ENCODE measurements at regions not wholly inside any gene's neighbourhood (a gene's known extent, or its start where the extent isn't known, plus 50 kb on each side); places are given as distances from the start of the nearest gene placed in this dataset.

DNA sequence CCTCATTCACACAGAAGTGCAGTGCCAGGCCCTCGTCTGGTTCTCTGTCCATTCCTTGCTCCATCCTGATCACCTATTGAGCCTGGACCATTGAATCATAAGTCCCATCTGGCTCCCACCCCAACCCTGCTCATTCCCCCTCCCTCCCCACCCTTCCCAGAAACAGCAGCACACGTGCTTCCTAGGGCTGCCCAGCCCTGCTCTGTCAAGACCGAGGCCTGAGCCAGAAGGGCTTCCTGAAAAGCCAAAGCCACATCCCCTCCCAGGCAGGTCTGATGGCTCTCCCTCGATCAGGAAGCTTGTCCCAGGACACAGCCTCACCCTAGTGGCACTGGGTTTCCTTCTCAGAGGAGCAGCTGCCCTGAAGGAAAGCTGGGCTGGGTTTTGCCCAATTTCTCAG, 79.8 kb upstream of the FZD7 start:
- Histone ChIP-seq H3K27me3 (ENCODE audit: control insufficient read depth, insufficient read depth, low read length, poor library complexity, severe bottlenecking) (no peaks in the 10 kb centered on the region), H3K4me1 (ENCODE audit: control insufficient read depth, insufficient read depth, low read length) (peaks cover 13% of the 10 kb centered on the region), H3K27ac (ENCODE audit: low read depth, low read length) (no peak overlapping the region), H3K9me3 (ENCODE audit: control insufficient read depth, low read length) (no peaks in the 10 kb centered on the region), H3K9ac (ENCODE audit: extremely low read depth, low read length, poor library complexity, severe bottlenecking) (no peak overlapping the region), H3K4me3 (ENCODE audit: low read length) (no peak overlapping the region), H3K36me3 (ENCODE audit: control insufficient read depth, insufficient read depth, low read length) (no peaks in the 10 kb centered on the region)
- Mint-ChIP-seq H3K27me3 (ENCODE audit: insufficient read depth) (no peaks in the 10 kb centered on the region), H3K4me1 (peaks cover 28% of the 10 kb centered on the region), H3K4me3 (no peak overlapping the region), H3K36me3 (ENCODE audit: low read depth) (no peaks in the 10 kb centered on the region), H3K27ac (no peak overlapping the region), H3K9me3 (no peaks in the 10 kb centered on the region)
- TF ChIP-seq, protein P1, sequence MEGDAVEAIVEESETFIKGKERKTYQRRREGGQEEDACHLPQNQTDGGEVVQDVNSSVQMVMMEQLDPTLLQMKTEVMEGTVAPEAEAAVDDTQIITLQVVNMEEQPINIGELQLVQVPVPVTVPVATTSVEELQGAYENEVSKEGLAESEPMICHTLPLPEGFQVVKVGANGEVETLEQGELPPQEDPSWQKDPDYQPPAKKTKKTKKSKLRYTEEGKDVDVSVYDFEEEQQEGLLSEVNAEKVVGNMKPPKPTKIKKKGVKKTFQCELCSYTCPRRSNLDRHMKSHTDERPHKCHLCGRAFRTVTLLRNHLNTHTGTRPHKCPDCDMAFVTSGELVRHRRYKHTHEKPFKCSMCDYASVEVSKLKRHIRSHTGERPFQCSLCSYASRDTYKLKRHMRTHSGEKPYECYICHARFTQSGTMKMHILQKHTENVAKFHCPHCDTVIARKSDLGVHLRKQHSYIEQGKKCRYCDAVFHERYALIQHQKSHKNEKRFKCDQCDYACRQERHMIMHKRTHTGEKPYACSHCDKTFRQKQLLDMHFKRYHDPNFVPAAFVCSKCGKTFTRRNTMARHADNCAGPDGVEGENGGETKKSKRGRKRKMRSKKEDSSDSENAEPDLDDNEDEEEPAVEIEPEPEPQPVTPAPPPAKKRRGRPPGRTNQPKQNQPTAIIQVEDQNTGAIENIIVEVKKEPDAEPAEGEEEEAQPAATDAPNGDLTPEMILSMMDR (conservative IDR thresholded peaks at IDR 0.05) = no peak
- DNase-seq = no peak
- 90 to 91% methylated on average over 3 to 4 of the region's 4 CpGs for WGBS, 2 experiments (ENCODE audit: insufficient coverage in 1 of 2, insufficient read length in 1 of 2)

DNA sequence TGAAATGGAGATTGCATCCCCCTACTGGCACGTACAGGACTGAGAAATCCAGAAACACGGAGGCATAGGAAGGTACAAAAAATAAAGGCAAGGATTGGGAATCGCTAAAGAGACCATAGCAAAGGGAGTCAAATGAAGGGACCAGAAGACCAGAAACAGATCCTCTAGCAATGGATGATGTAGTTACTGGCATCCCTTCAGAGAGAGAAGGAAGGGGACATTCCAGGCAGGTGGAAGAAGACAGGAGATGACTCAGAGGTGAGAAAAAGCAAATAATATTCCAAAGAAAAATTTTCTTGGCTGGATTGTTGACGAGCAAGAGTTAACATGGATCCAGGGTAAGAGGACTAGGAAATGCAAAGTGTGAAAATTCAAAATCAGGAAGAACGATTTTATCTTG, 78.4 kb upstream of the FZD7 start:
- H3K4me3 ChIP-seq (ENCODE audit: low read length) = no peak overlapping the region
- Mint-ChIP-seq H3K9me3 (no peaks in the 10 kb centered on the region), H3K27ac (no peak overlapping the region), H3K36me3 (ENCODE audit: low read depth) (no peaks in the 10 kb centered on the region), H3K4me1 (peaks cover 23% of the 10 kb centered on the region), H3K27me3 (ENCODE audit: insufficient read depth) (no peaks in the 10 kb centered on the region), H3K4me3 (no peak overlapping the region)
- WGBS, 2 experiments (ENCODE audit: insufficient coverage in 1 of 2, insufficient read length in 1 of 2) = 92 to 100% methylated on average over 5 of the region's 5 CpGs
- TF ChIP-seq, protein P1 (conservative IDR thresholded peaks at IDR 0.05) = no peak
- H3K36me3 ChIP-seq (ENCODE audit: control insufficient read depth, insufficient read depth, low read length) = no peaks in the 10 kb centered on the region
- H3K4me1 ChIP-seq (ENCODE audit: control insufficient read depth, insufficient read depth, low read length) = peaks cover 6% of the 10 kb centered on the region
- H3K27me3 ChIP-seq (ENCODE audit: control insufficient read depth, insufficient read depth, low read length, poor library complexity, severe bottlenecking) = no peaks in the 10 kb centered on the region
- no peaks in the 10 kb centered on the region for H3K9me3 ChIP-seq (ENCODE audit: control insufficient read depth, low read length)
- H3K27ac ChIP-seq (ENCODE audit: low read depth, low read length) = no peak overlapping the region
- H3K9ac ChIP-seq (ENCODE audit: extremely low read depth, low read length, poor library complexity, severe bottlenecking) = no peak overlapping the region
- DNase-seq = no peak

DNA sequence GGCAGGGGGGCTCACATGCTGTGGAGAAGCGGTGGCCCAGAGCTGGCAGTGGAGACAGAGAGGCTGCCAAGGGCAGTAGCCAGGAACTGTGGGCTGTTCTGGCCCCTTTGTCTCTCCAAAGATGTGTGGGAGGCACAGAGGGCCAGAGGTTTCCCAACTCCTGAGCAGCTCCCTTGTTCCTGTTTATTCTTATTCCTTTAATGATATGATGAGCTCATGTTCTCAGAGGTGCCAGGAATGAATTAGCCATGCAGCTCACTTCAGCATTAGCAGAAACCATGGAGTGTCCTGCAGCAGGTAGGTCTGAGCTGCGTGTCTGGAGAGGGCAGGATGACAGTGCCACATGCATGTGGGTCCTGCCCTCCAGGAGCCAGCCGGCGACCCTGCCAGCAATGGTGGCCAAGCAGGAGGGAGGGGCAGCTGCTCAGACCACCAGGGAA, 77.9 kb upstream of the FZD7 start:
- TF ChIP-seq, protein P1 (conservative IDR thresholded peaks at IDR 0.05) = no peak
- no peak overlapping the region for H3K4me3 Mint-ChIP-seq
- WGBS, 2 experiments (ENCODE audit: insufficient coverage in 1 of 2, insufficient read length in 1 of 2) = 91 to 96% methylated on average over 4 of the region's 4 CpGs
- Histone ChIP-seq H3K9me3 (ENCODE audit: control insufficient read depth, low read length) (no peaks in the 10 kb centered on the region), H3K9ac (ENCODE audit: extremely low read depth, low read length, poor library complexity, severe bottlenecking) (no peak overlapping the region), H3K27ac (ENCODE audit: low read depth, low read length) (no peak overlapping the region), H3K36me3 (ENCODE audit: control insufficient read depth, insufficient read depth, low read length) (no peaks in the 10 kb centered on the region), H3K4me3 (ENCODE audit: low read length) (no peak overlapping the region), H3K27me3 (ENCODE audit: control insufficient read depth, insufficient read depth, low read length, poor library complexity, severe bottlenecking) (no peaks in the 10 kb centered on the region), H3K4me1 (ENCODE audit: control insufficient read depth, insufficient read depth, low read length) (peaks cover 4% of the 10 kb centered on the region)
- peaks cover 1% of the 10 kb centered on the region for H3K27me3 Mint-ChIP-seq (ENCODE audit: insufficient read depth)
- DNase-seq = no peak
- H3K27ac Mint-ChIP-seq = no peak overlapping the region
- H3K9me3 Mint-ChIP-seq = no peaks in the 10 kb centered on the region
- H3K36me3 Mint-ChIP-seq (ENCODE audit: low read depth) = no peaks in the 10 kb centered on the region
- peaks cover 21% of the 10 kb centered on the region for H3K4me1 Mint-ChIP-seq
